Adrenal gland (tissue), 5 donors: ENCODE measurements at regions not wholly inside any gene's neighbourhood (a gene's known extent, or its start where the extent isn't known, plus 50 kb on each side); places are given as distances from the start of the nearest gene placed in this dataset.

Experiments used
- POLR2A ChIP-seq, 2 donors: fragments of 450-650 bp; IDR thresholded peaks; one replicate each; pipeline ENCODE4 v1.6.1; 2017; ENCODE audit warnings: antibody characterized with exemption in 2 of 2, mild to moderate bottlenecking in 2 of 2, moderate library complexity in 1 of 2
- TF ChIP-seq, protein P1 (sequence below), 6 experiments: fragments of 450-650 bp in 4 of 6; fragments of 200-600 bp in 2 of 6; sonication (generic) in 1 of 6; IDR thresholded peaks; 1 replicate in 5 of 6; 2 replicates in 1 of 6; pipeline versions ENCODE4 v1.5.1 to v1.8.0; 2016 to 2021; ENCODE audit warnings: antibody characterized with exemption in 6 of 6, mild to moderate bottlenecking in 2 of 6, moderate library complexity in 1 of 6
- donor health status: DM: no; HTN: no; CAD: no.

GRCh38 chr6:41467627-41468404, 78.4 kb upstream of the FOXP4 start:
- TF ChIP-seq, protein P1, sequence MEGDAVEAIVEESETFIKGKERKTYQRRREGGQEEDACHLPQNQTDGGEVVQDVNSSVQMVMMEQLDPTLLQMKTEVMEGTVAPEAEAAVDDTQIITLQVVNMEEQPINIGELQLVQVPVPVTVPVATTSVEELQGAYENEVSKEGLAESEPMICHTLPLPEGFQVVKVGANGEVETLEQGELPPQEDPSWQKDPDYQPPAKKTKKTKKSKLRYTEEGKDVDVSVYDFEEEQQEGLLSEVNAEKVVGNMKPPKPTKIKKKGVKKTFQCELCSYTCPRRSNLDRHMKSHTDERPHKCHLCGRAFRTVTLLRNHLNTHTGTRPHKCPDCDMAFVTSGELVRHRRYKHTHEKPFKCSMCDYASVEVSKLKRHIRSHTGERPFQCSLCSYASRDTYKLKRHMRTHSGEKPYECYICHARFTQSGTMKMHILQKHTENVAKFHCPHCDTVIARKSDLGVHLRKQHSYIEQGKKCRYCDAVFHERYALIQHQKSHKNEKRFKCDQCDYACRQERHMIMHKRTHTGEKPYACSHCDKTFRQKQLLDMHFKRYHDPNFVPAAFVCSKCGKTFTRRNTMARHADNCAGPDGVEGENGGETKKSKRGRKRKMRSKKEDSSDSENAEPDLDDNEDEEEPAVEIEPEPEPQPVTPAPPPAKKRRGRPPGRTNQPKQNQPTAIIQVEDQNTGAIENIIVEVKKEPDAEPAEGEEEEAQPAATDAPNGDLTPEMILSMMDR (IDR thresholded peaks at IDR 0.05), result no peak
- TF ChIP-seq POLR2A (IDR thresholded peaks at IDR 0.05), result no peak
